Kidney glomerular epithelial cell (primary cell): ENCODE measurements at regions not wholly inside any gene's neighbourhood (a gene's known extent, or its start where the extent isn't known, plus 50 kb on each side); places are given as distances from the start of the nearest gene placed in this dataset.
"Not testable (repeated sequence)": the region's sequence is repeated elsewhere in the genome, so short reads cannot be mapped to it uniquely, and the experiment has no call there.

ENCODE experiments used
- DNase-seq: peaks from one replicate; lab custom pipeline; 2025; lab: John Stamatoyannopoulos, UW

- DNase-seq: peak; percentile 0
Observed at GRCh38 chrY:11461406-11461805, 1239.6 kb upstream of the USP9Y start.

GRCh38 chrY:11466778-11467177 lies 1234.3 kb upstream of the USP9Y start:
- not testable (repeated sequence) for DNase-seq
